Neural cell (in vitro differentiated cells): ENCODE measurements at regions not wholly inside any gene's neighbourhood (a gene's known extent, or its start where the extent isn't known, plus 50 kb on each side); places are given as distances from the start of the nearest gene placed in this dataset.

Experiments
- CTCF ChIP-seq: fragments of 450-650 bp; IDR thresholded peaks from 2 replicates; pipeline ENCODE4 v1.5.1; 2014; ENCODE audit warnings: antibody characterized with exemption, mild to moderate bottlenecking, moderate library complexity; ENCODE audit not compliant: poor library complexity, severe bottlenecking
- EP300 ChIP-seq: fragments of 450-650 bp; conservative IDR thresholded peaks from 2 replicates; pipeline ENCODE4 v1.6.1; 2014; ENCODE audit warnings: antibody characterized with exemption, mild to moderate bottlenecking, moderate library complexity; ENCODE audit not compliant: poor library complexity, severe bottlenecking
- EZH2 ChIP-seq: fragments of 200-600, 300-800 bp; shearing (Covaris generic), sonication (generic); IDR thresholded peaks from 2 replicates; pipeline ENCODE4 v1.6.1; 2014; ENCODE audit warnings: antibody characterized with exemption, low read length, borderline replicate concordance, mild to moderate bottlenecking; ENCODE audit not compliant: insufficient read depth, poor library complexity, severe bottlenecking
- MXI1 ChIP-seq: fragments of 450-650 bp; conservative IDR thresholded peaks from 2 replicates; pipeline ENCODE4 v1.6.1; 2014; ENCODE audit warnings: antibody characterized with exemption, mild to moderate bottlenecking; ENCODE audit not compliant: poor library complexity, severe bottlenecking
- POLR2AphosphoS5 ChIP-seq: IDR thresholded peaks from 2 replicates; pipeline ENCODE4 v1.6.1; 2012
- RAD21 ChIP-seq: fragments of 450-650 bp; conservative IDR thresholded peaks from 2 replicates; pipeline ENCODE4 v1.6.1; 2014; ENCODE audit warnings: antibody characterized with exemption, mild to moderate bottlenecking, moderate library complexity
- REST ChIP-seq: IDR thresholded peaks from 2 replicates; pipeline ENCODE4 v1.6.1; 2012; ENCODE audit warnings: borderline replicate concordance
- SMC3 ChIP-seq: fragments of 450-650 bp; conservative IDR thresholded peaks from 2 replicates; pipeline ENCODE4 v1.6.1; 2014; ENCODE audit warnings: antibody characterized with exemption, mild to moderate bottlenecking, moderate library complexity; ENCODE audit not compliant: poor library complexity

- TF ChIP-seq CTCF, result no peak
- no peak for TF ChIP-seq POLR2AphosphoS5
- TF ChIP-seq EZH2, result no peak
- TF ChIP-seq EP300, result no peak
- TF ChIP-seq RAD21, result no peak
- no peak for TF ChIP-seq REST
- TF ChIP-seq MXI1, result no peak
- TF ChIP-seq SMC3, result no peak
These were observed 330.1 kb upstream of the CPXCR1 start for GRCh38 chrX:88416965-88417364.
